Glomerular visceral epithelial cell (primary cell): ENCODE measurements at regions not wholly inside any gene's neighbourhood (a gene's known extent, or its start where the extent isn't known, plus 50 kb on each side); places are given as distances from the start of the nearest gene placed in this dataset.

Experiments used
- DNase-seq: peaks from one replicate; pipeline ENCODE4 v3.0.0-alpha.2; 2016; ENCODE audit errors: extremely low spot score

DNA sequence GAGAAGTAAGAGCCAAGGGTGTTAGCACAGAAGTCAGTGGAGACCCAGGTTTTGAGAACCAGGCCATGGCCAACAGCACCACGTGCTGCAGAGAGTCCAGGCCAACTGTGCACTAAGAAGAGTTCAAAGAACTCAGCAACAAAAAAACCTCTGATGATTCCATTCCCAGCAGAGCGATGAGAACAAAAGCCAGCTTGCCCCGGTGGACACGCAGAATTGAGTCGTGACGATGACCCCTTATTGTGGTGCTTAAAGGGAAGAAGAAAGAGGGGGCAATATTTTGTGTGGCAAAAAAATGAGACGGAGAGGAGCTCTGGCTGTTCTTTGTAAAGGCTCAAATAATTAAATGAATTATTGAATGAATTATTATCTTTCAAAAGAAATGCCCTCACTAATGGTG, 468.3 kb upstream of the AUTS2 start:
- DNase-seq: no peak

DNA sequence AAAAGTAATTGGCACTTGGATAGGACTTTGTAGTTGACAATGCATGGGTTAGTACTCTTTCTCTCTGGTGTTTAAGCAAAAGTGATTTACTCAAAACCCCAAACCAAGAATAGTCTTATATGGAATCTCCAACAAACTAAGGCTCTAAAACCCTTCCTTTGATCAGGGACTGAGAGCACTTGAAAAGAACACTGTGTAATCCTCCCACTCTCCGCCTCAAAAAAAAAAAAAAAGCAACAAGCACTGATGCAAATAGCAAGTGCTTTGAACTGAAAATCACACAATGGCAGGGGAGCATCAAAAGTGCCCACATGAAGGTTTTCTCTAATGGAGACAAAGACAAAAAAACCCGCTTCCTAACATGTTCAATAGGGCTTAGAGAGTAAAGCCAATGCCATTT, 467.9 kb upstream of the AUTS2 start:
- no peak for DNase-seq

DNA sequence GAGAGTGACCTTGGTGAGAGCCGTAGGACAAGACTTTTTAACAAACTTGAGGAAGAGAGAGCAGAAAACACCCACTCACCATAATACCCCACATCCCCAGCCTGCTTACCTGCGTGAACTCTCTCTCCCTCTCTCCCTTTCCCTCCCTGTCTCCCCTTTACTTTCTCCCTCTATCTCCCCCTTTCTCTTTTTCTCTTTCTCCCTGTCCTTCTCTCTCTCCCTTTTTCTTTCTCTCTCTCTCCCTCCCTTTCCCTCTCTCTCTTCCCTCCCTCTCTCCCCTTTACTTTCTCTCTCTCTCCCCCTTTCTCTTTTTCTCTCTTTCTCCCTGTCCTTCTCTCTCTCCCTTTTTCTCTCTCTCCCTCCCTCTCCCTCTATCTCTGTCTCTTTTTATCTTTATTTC, 464.0 kb upstream of the AUTS2 start:
- DNase-seq: no peak

- DNase-seq: no peak
These were observed 450.6 kb upstream of the AUTS2 start for GRCh38 chr7:69147631-69148030.

DNA sequence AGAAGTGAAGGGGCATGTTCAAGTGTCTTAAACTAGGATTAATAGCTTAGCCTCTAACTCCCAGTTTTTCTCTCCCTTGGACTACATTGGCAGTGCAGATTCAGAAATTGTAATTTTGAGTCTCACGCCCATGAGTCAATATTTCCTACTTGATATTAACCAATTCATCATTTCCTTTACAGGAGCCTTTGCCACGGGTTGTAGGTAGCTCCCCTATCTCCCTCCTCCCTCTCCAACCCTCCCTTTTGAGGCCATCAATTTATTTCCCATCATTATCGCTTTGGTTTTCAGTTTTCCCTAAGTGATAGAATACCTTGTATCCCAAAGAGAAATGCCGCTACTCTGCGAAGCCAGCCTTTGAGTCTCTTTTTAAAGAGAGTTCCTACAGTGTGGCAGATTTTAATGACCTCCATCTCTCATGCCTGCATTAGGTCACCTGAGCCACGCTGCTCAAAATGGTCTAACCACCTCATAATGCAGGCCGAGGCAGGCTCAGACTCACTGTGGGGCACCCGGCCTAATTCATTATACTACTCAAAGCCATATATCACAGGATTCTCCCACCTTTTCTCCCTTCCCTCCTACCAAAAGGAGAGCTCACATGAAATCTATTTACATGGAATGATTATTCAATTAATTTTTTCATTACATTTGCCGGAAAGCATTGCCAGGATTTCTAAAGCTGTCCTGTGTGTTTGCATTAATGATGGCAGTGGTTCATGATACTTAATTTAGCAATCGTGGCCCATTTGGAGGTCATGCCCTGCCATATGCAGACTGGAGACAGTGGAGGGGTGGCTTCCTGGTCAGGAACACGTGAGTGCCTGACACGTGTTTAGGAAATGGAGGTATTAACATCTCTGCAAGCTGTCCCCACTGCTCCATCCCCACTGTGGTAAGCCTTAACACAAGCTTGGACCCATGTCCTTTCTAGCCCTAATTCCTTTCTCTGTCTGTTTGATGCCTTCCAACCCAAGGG, 448.2 kb upstream of the AUTS2 start:
- DNase-seq: no peak

DNA sequence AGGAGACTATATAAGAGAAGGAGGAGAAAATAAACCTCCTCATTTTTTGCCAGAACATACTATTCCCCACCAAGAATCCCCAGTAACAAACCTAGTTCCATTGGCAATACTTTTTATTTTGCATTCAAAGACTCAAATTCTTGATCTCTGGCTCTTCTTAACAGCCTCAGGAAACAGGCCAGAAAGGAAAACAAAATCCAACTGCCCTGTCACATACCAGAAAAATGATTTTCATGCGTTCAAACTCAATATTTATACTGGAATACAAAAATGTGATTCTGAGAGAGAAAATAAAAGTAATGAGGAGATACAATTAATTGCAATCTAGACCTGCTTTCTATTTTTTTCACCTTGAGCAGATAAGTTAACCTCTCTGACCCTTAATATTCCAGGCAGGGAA, 435.9 kb upstream of the AUTS2 start:
- no peak for DNase-seq

- no peak for DNase-seq
These were observed 435.2 kb upstream of the AUTS2 start for GRCh38 chr7:69162931-69163670.

DNA sequence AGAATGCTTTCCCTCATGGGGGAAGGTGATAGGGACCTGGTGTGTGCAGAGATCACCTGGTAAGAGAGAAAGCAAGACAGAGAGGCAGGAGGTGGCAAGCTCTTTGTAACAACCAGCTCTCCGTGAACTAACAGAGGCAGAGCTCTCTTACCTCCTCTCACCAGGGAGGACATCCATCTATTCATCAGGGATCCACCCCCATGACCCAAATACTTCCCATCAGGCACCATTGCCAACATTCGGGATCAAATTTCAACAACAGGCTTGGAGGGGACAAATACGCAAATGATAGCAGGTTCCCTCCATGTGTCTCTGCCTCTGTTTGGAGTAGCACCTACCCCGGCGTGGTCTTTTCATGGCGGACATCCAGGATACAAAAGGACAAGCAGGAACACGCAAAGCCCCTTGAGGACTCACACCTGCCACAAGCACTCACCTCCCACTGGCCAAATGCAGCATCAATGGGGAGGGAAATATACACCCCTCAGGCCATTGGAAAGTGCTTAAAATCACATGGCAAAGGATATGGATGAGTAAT, 431.2 kb upstream of the AUTS2 start:
- DNase-seq: no peak

- no peak for DNase-seq
These were observed 428.9 kb upstream of the AUTS2 start for GRCh38 chr7:69169386-69169785.

- no peak for DNase-seq
These were observed 425.8 kb upstream of the AUTS2 start for GRCh38 chr7:69172357-69173077.

DNA sequence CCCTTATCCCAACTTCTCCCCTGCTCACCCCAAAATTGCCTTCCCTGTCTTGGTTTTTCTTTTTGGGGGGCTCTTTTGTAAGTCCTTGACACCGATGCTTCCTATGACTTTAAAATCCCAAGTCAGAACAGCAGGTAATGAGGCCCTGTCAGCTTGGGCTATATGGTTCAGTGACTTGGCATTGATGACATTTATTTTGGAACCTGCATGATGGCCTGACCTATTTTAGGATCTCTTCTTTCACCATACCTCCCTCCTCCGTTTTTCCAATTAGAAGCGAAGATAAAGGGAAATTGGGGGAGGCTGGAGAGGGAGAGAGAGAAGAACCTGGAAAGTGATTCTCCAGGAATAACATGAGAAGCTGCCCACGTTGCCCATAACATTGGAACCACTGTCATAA, 424.9 kb upstream of the AUTS2 start:
- DNase-seq: no peak

DNA sequence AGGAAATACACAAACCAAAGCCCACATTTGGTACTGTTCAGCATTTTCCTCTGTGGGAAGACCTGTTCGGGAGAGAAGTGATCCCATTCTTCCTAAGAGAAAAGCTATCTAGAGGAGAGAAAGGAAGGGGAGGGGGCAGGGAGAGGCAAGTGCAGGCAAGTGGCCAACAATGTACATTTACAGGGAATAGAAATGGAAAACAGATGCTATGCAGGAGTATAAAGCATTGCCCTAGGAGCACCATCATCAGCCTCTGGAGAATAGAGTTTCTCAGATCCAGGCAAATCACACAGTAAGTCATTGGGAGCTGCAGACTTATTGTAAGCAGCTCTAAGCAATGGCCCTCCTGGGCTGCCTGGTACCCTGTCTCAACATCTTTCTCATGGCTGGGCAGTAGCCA, 424.4 kb upstream of the AUTS2 start:
- no peak for DNase-seq

GRCh38 chr7:69176841-69177240, 421.4 kb upstream of the AUTS2 start:
- DNase-seq: no peak

DNA sequence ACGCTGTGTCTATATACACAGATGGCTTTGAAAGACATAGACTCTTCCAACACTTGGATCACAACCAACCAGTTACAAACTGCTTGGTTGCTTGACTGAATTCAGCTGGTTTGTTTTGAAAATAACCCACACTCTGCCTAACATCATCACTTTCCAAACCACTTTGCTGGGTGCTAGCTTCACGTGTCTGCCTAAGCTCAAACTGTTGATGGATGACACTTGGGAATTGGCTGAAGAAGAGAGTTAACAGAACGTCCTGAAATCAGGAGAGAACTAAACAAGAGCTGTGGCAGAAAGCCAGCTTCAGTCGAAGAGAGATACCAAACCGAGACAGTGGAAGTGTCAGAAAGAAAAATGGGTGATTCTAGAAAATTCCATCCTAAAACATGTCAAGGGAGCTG, 420.8 kb upstream of the AUTS2 start:
- no peak for DNase-seq

DNA sequence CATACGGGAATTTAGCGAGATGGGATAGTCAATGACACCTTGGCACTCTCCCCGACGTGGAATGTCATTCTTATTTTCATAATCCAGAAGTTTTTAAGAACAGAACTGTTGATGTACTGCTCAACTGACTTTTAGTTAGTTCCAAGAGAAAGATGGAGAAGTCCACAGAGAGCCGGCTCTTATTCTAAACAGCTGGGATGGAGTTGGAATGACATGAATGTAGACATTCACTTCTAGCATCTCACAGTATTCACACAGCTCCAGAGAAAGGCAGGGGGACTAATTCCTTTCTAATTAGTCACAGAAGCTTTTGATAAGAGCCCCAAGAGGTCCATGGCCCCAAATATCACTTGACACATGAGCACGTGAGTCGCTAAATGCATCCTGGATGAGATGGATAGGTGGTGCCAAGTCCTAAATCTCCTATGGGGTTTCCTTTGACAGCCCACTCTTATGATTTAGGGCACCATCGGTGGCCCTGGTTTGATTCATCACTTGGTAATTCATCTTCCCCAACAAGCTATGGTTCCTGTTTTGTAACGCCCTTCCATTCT, 420.3 kb upstream of the AUTS2 start:
- no peak for DNase-seq

DNA sequence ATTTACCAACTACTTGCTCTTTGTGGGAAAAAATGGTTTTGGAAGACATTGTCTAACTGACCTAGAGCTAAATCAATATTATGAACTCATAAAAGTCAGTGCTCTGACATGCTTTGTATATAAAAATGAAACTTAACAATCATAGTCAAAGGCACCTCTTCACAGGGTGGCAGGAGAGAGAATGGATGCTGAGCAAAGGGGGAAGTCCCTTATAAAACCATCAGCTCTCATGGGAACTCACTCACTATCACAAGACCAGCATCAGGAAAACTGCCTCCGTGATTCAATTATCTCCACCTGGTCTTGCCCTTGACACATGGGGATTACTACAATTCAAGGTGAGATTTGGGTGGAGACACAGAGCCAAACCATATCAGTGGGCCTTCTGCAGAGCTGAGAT, 417.6 kb upstream of the AUTS2 start:
- no peak for DNase-seq

GRCh38 chr7:69182596-69183467, 415.4 kb upstream of the AUTS2 start:
- DNase-seq: no peak

GRCh38 chr7:69184339-69184738, 413.9 kb upstream of the AUTS2 start:
- DNase-seq: no peak

DNA sequence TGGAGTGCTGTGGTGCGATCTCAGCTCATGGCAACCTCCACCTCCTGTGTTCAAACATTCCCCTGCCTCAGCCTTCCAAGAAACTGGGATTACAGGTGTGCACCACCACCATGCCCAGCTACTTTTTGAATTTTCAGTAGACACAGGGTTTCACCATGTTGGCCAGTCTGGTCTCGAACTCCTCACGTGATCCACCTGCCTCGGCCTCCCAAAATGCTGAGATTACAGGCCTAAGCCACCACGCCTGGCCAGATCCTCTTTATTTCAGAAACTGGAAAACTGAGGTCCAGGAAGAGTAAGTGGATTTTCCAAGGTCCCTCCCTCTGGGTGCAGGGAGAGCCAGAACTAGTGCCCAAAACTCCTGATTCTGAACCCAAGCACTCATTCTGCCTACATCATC, 413.1 kb upstream of the AUTS2 start:
- no peak for DNase-seq

GRCh38 chr7:69186974-69187373, 411.3 kb upstream of the AUTS2 start:
- no peak for DNase-seq

DNA sequence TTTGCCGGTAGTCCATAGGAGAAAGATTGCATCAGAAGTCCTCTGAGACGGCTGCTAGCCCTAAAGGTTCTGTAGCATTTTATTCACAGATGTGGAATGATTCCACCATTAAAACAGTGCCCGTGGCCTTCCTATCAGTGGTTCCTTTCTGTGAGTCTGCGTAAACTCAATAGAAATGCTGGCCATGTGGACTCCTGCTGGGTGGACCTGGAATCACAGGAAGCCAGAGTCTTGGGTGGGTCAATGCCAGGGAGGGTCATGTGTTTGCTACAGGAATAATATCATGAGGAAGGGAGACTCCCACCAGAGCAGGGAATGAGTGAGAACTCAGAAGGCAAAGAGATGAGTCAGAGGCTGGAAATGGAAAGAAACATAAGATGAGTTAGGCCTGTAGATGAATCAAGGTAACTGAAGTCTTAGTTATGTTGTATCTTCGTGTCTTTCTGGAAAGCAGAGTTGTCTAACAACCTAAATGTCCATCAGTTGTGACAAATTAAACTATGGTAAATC, 410.4 kb upstream of the AUTS2 start:
- DNase-seq: no peak
